ENCODE measurements at regions not wholly inside any gene's neighbourhood (a gene's known extent, or its start where the extent isn't known, plus 50 kb on each side); places are given as distances from the start of the nearest gene placed in this dataset.

GRCh38 chrY:7447881-7448516 is 536.4 kb upstream of the AMELY start:
- TF ChIP-seq POLR2AphosphoS5 (IDR thresholded peaks at IDR 0.05) = no peak
- TF ChIP-seq CTCF (IDR thresholded peaks at IDR 0.05) = no peak
- no peak for TF ChIP-seq POLR2A (IDR thresholded peaks at IDR 0.05)

Measured in breast epithelium (tissue), 3 donors.